ENCODE measurements at regions not wholly inside any gene's neighbourhood (a gene's known extent, or its start where the extent isn't known, plus 50 kb on each side); places are given as distances from the start of the nearest gene placed in this dataset.
"Not testable (repeated sequence)": the region's sequence is repeated elsewhere in the genome, so short reads cannot be mapped to it uniquely, and the experiment has no call there.

DNA sequence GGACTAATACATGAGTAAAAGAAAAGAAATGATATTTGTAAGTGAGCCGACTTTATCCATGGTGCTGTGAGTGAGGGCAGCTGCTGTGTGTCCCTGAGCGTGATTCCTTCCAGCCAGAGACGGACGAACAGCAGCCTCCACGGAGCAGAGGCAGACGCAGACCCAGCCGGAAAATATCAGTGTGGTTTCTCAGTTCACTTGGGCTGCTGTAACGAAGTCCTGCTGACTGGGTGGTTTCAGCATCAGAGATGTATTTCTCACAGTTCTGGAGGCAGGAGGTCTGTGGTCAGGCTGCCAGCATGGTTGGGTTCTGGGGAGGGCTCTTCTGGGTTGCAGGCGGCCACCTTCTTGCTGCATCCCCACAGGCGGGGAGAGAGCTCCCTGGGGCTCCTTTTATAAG is 375.6 kb downstream of the GLRX3 start:
- intact Hi-C loops (cut with DNase I, micrococcal nuclease), result no loop called here
- Histone ChIP-seq H3K4me3 (no peak overlapping the region), H3K36me3 (ENCODE audit: low read depth) (no peaks in the 10 kb centered on the region), H3K4me1 (ENCODE audit: low read depth) (no peaks in the 10 kb centered on the region), H3K9me3 (no peaks in the 10 kb centered on the region)
- DNase-seq (no peak), ATAC-seq (no peak)
- no peak for TF ChIP-seq CTCF (IDR thresholded peaks at IDR 0.05)

DNA sequence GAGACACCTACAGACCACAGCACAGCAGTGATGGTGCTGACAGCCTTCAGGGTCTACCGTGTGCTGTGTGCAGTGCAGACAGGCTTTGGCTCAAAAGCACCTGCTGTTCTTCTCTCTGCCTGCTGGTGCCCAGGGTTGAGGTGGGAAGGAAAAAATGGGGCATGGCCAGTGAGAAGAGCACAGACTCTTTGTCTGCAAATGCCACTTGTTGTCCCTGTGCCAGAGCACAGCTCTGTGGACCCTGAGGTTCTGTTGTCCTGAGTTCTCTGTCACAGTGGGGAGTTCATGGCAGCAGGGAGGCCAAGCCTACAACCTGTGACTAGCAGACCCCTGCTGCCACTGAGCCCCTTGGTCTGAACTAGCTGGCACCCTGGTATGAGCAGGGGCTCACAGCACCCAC is 376.7 kb downstream of the GLRX3 start:
- intact Hi-C loops (cut with DNase I, micrococcal nuclease), result no loop called here
- TF ChIP-seq CTCF (IDR thresholded peaks at IDR 0.05), result no peak

GRCh38 chr10:130513686-130514476 is 377.7 kb downstream of the GLRX3 start:
- TF ChIP-seq CTCF (IDR thresholded peaks at IDR 0.05), result no peak
- H3K4me3 ChIP-seq, result no peak overlapping the region
- no peaks in the 10 kb centered on the region for H3K9me3 ChIP-seq
- no peak for ATAC-seq
- no peak for DNase-seq
- no peaks in the 10 kb centered on the region for H3K4me1 ChIP-seq (ENCODE audit: low read depth)
- intact Hi-C loops (cut with DNase I, micrococcal nuclease), result no loop called here
- H3K36me3 ChIP-seq (ENCODE audit: low read depth), result no peaks in the 10 kb centered on the region

More for the DNA sequence above, 376.7 kb downstream of the GLRX3 start:
- Histone ChIP-seq H3K4me1 (ENCODE audit: low read depth) (no peaks in the 10 kb centered on the region), H3K4me3 (no peak overlapping the region), H3K9me3 (no peaks in the 10 kb centered on the region), H3K36me3 (ENCODE audit: low read depth) (no peaks in the 10 kb centered on the region)
- DNase-seq, result no peak
- no peak for ATAC-seq

GRCh38 chr10:130515670-130516069 is 379.5 kb downstream of the GLRX3 start:
- no peaks in the 10 kb centered on the region for H3K36me3 ChIP-seq (ENCODE audit: low read depth)
- no peaks in the 10 kb centered on the region for H3K4me1 ChIP-seq (ENCODE audit: low read depth)
- DNase-seq, result no peak
- intact Hi-C loops (cut with DNase I, micrococcal nuclease), result no loop called here
- no peak for TF ChIP-seq CTCF (IDR thresholded peaks at IDR 0.05)
- ATAC-seq, result no peak
- H3K9me3 ChIP-seq, result no peaks in the 10 kb centered on the region
- H3K4me3 ChIP-seq, result no peak overlapping the region

GRCh38 chr10:130516141-130516735 is 380.0 kb downstream of the GLRX3 start:
- no peak for TF ChIP-seq CTCF (IDR thresholded peaks at IDR 0.05)
- Histone ChIP-seq H3K4me1 (ENCODE audit: low read depth) (no peaks in the 10 kb centered on the region), H3K4me3 (no peak overlapping the region), H3K36me3 (ENCODE audit: low read depth) (no peaks in the 10 kb centered on the region), H3K9me3 (no peaks in the 10 kb centered on the region)
- ATAC-seq (no peak), DNase-seq (no peak)
- intact Hi-C loops (cut with DNase I, micrococcal nuclease), result no loop called here

DNA sequence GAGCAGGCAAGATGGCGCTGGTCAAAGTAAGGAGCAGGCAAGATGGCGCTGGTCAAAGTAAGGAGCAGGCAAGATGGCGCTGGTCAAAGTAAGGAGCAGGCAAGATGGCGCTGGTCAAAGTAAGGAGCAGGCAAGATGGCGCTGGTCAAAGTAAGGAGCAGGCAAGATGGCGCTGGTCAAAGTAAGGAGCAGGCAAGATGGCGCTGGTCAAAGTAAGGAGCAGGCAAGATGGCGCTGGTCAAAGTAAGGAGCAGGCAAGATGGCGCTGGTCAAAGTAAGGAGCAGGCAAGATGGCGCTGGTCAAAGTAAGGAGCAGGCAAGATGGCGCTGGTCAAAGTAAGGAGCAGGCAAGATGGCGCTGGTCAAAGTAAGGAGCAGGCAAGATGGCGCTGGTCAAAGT is 382.7 kb downstream of the GLRX3 start:
- ATAC-seq; DNase-seq; H3K36me3 ChIP-seq (ENCODE audit: low read depth); H3K4me3 ChIP-seq; H3K9me3 ChIP-seq; H3K4me1 ChIP-seq (ENCODE audit: low read depth); intact Hi-C loops (cut with DNase I, micrococcal nuclease): not testable (repeated sequence)
